GM19043 (cell line): ENCODE measurements at regions not wholly inside any gene's neighbourhood (a gene's known extent, or its start where the extent isn't known, plus 50 kb on each side); places are given as distances from the start of the nearest gene placed in this dataset.

Experiments used
- ATAC-seq: cut with Tn5 transposase; IDR thresholded peaks from one replicate; pipeline ENCODE4 v1.9.1; 2021; ENCODE audit warnings: low read depth; ENCODE audit not compliant: unreplicated experiment

- no peak for ATAC-seq
These were observed 115.9 kb downstream of the TTC32 start for GRCh38 chr2:19785867-19786266.

- ATAC-seq: no peak
These were observed 116.3 kb downstream of the TTC32 start for GRCh38 chr2:19785447-19785846.

DNA sequence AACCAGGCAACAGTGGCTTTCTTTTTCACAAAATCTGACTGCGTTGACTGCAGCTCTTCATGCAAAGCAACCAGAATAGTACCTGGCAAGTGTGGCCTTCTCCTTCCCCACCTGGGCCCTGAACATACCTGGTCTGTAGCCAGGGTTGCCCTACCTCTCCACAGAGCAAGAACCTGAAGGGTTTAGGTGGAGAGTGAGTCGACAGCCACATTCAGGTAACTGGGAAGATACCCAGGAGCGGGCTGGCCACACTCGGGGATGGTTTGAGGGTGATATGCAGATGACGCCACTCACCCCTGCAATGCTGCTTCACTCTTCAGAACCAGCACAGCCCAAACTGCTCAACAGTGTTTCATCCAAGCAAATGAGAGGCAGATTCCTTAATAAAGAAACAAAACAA is 117.3 kb downstream of the TTC32 start:
- ATAC-seq: no peak

DNA sequence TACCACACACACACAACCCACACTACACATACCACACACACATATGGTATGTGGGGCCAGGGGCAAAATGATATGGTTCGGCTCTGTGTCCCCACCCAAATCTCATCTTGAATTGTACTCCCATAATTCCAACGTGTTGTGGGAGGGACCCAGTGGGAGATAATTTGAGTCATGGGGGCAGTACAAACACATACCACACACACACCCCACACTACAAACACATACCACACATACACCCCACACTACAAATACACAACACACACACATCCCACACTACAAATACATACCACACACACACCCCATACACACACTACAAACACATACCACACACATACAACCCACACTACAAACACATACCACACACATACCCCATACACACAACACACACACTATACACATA is 117.8 kb downstream of the TTC32 start:
- ATAC-seq: no peak

DNA sequence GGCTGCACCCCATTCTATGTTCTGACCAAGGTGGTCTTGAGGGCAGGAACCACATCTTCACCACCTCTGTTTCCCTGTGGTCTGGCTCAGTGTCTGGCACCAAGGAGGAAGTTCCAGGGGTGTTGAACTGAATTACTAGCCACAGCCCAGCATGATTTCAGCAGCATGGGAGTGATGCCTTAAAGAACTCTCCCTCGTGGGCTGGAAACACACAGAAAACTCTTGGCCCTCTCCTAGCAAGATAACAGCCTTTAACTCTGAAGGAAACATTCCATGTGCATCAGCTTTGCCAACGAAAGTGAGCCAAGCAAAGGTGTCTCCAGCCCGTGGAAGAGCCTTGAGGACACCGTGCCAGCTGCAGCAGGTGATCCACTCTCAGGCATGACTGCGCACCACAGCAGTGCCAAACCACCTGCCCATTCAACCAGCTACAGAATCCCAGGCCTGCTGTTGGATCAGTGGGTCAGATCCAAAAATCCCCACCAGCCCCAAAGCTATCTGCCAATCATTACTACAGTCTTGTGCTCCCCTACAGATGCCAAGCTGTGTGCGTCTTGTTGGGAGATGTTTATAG is 124.8 kb downstream of the TTC32 start:
- no peak for ATAC-seq

- no peak for ATAC-seq
These were observed 125.9 kb downstream of the TTC32 start for GRCh38 chr2:19775838-19776237.

DNA sequence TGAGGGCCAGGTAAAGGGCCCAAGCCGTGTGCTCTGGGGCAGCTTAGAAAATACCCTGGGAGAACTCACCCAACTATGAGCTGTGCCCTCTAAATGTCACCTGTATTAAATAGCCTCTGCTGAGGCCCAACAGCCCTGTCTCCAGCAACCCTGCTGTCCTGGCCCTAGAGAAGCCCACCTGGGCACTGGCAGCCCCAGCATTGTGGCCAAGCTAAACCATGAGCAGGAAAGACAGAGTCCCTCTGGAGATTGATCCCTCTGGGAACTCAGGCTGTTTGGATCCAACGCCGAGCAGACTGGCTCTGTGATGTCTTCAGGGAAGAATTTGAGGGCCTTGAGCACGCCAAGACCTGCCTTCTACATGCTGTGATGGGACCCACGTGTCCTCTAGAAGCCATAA is 126.5 kb downstream of the TTC32 start:
- ATAC-seq: no peak

- ATAC-seq: no peak
These were observed 127.0 kb downstream of the TTC32 start for GRCh38 chr2:19774805-19775176.

GRCh38 chr2:19772981-19773380 is 128.8 kb downstream of the TTC32 start:
- no peak for ATAC-seq

DNA sequence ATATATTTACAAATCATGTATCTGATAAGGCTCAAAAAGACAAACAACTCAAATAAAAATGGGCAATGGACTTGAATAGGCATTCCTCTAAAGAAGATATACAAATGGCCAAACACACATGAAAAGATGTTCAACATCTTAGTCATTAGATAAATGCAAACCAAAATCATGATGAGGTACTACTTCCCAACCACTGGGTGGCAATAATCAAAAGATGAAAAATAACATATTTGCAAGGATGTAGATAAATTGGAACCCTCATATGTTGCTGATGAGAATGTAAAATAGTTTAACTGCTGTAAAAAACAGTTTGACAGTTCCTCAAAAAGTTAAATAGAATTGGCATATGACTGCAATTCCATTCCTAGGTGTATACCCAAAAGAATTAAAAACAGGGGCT is 132.3 kb downstream of the TTC32 start:
- ATAC-seq: no peak

DNA sequence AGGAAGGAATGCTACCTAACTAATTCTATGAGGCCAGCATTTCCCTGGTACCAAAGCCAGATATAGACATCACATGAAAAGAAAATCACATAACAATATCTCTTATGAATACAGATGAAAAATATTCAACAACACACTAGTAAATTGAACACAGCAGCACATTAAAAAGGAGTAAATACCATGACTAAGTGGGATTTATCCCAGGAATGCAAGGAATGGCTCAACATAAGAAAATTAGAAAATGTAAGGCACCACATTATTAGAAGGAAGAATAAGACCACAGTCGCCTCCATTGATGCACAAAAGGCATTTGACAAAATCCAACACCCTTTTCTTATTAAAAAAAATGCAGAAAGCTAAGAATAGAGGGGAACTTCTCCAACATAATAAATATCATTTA is 133.9 kb downstream of the TTC32 start:
- ATAC-seq: no peak

DNA sequence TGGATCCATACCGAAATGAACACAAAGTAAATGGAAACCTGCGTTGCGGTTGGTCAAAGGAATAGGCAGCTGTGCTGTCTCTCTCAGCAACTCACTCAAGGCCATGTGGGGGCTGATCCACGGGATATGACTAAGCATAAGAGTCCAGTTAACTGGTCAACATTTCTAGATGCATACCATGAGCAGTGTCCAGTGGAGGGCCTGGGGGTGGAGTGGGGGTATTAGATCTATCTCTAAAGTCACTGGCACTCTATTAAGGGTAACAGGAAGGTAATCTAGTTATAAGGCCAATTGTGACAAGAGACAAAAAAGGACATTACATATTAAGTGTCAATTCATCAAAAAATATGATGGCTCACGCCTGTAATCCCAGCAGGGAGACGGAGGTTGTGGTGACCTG is 136.8 kb downstream of the TTC32 start:
- ATAC-seq: no peak

DNA sequence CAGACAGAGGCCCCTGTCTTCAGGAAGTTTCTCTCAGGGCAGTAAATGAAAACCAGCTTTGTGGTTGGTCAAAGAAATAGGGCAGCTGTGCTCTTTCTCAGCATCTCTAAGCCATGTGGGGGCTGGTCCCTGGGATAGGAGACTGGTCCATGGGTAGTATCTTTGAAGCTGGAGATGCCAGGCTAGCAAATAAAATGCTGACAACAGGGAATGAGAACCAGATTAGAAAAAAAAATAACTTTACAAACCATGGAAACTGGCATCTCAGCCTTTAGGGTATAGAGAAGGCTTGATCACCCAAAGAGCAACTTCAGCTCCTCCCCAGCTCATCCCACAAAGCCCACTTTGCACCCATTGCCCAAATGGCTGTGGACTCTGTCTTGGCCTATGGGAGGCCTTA is 138.1 kb downstream of the TTC32 start:
- no peak for ATAC-seq

DNA sequence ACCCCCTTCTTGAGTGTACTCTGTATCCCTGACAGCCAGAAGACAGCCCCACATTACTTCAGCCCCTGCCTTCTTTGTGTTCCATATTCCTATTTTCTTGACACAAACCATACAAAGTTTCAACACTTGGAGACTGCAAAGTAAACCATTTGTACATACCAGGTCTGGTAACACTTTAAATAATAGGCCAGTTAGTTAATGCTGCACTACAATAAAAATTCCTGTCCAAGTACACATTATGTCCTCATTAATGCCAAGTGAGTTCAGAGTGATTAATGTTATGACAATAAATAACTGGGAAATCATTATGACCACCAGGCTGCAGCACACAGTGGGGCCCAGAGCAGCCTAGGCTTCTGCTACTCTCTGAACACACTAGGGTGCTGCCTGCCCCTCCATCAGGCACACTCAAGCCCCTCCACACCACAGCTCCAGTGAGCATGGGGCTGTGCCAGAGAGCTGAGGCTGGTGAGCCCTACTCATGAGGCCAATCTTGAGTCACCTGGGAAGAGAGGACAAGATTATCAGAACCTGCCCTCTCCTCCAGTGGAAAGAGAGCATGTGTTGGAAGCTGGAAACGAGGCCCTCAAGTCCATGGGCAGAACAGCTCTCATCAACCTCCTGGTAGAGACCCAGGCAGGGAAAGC is 138.7 kb downstream of the TTC32 start:
- no peak for ATAC-seq

GRCh38 chr2:19762142-19762541 is 139.6 kb downstream of the TTC32 start:
- no peak for ATAC-seq

DNA sequence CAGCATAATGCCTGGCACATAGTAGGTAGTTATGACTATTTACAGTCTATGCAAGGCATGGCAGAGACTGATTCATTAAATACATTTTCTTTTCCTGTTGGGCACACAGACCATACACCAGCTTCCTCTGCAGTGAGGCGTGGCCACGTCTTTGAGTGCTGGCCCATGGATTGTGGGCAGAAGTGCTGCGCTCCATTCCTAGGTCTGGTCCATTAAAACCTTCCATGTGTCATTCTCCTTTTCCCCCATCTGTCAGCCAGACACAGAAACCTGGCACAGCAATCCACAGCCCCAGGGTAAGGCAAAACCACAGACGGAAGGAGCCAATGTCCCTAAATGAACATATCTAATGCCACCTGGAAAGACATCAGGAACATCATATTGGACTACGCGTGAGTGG is 141.9 kb downstream of the TTC32 start:
- ATAC-seq: no peak

GRCh38 chr2:19758658-19759057 is 143.1 kb downstream of the TTC32 start:
- ATAC-seq: no peak

- no peak for ATAC-seq
These were observed 144.2 kb downstream of the TTC32 start for GRCh38 chr2:19757586-19757985.

- no peak for ATAC-seq
These were observed 146.9 kb downstream of the TTC32 start for GRCh38 chr2:19754907-19755306.

GRCh38 chr2:19753818-19754217 is 148.0 kb downstream of the TTC32 start:
- no peak for ATAC-seq

DNA sequence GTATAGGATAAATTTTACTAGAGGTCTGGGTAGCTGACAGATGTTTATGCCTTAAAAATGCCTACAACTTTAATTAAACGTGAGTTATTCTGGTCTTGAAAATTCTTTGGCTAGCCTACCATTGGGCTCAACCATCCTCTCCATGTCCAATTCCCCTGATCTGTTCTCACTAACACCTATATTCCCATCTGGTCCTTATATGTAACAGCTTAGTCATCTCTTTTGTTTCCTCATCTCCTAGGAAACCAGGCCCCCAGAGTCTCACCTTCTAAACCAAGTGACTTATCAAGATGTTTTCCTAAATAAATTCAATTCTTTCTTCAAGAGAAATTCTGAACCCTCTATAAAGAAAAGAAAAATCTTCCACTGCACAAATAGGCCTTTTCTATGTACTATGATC is 148.5 kb downstream of the TTC32 start:
- no peak for ATAC-seq

- no peak for ATAC-seq
These were observed 149.3 kb downstream of the TTC32 start for GRCh38 chr2:19752500-19752899.

DNA sequence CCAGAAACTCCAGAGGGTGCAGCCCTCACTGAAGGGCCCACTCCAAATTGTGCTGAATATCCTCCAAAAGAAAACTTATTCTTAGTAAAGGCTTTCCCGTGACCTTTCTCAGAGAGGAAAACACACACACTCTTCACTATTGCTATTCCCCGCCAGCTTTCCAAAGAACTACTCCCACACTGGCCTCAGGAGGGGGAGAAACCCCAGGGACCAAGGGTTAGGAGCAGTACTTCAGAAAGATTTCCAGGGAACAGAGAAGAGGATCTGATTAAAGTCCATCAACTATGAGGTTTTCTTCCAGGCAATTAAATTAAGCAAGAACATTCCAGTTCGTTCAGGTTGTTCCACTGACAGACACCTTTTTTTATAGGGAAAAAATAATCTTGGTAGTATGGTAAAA is 150.2 kb downstream of the TTC32 start:
- ATAC-seq: no peak
